ENCODE measurements at regions not wholly inside any gene's neighbourhood (a gene's known extent, or its start where the extent isn't known, plus 50 kb on each side); places are given as distances from the start of the nearest gene placed in this dataset.

DNA sequence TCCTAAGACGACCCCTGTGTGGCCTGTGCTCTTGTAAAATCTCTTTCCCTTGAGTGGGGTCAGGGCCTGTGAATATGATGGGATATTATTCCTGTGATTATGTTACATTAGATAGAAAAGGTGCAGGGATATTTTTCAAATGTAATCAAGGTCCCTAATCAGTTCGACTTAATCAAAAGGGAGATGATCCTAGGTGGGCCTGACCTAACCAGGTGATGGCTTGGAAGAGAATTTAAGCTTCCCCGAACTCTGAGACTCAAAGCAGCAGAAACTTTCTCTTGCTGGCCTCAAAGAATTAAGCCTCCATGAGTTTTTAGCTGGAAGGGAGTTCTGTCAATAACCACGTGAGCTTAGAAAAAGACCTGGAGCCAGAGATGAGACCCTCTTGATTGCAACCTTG, 124.7 kb downstream of the MAF start:
- Histone ChIP-seq H3K4me3 (replicated peaks in 1 of 3; ENCODE audit: insufficient read depth in 1 of 3, low read depth in 2 of 3, low read length in 3 of 3) (no peak overlapping the region), H3K27ac (ENCODE audit: extremely low read length, insufficient read depth, low read length) (no peak overlapping the region), H3K36me3 (replicated peaks in 1 of 2; ENCODE audit: control insufficient read depth in 1 of 2, insufficient read depth in 2 of 2, low read length in 2 of 2) (no peaks in the 10 kb centered on the region), H3K4me1 (ENCODE audit: insufficient read depth, low read length) (no peaks in the 10 kb centered on the region), H2AFZ (ENCODE audit: low read length) (no peak overlapping the region), H4K20me1 (ENCODE audit: insufficient read depth, low read length) (no peaks in the 10 kb centered on the region), H3K9ac (ENCODE audit: insufficient read depth, low read depth, low read length) (no peak overlapping the region), H3K4me2 (ENCODE audit: low read depth, low read length) (no peak overlapping the region), H3K9me3 (ENCODE audit: low read length) (no peaks in the 10 kb centered on the region), H3K79me2 (ENCODE audit: insufficient read depth, low read length) (no peaks in the 10 kb centered on the region), H3K27me3 (ENCODE audit: control insufficient read depth in 1 of 2, insufficient read depth in 2 of 2, low read length in 2 of 2) (no peaks in the 10 kb centered on the region)
- TF ChIP-seq RFXANK (CRISPR knock-in tag; IDR thresholded peaks at IDR 0.05) = no peak
- TF ChIP-seq ZNF431 (CRISPR knock-in tag; IDR thresholded peaks at IDR 0.05; ENCODE audit: borderline replicate concordance, low read depth) = no peak
- no peak for TF ChIP-seq HOMEZ (CRISPR knock-in tag; IDR thresholded peaks at IDR 0.05; ENCODE audit: low read depth)
- no peak for TF ChIP-seq ZBTB4 (CRISPR knock-in tag; IDR thresholded peaks at IDR 0.05; ENCODE audit: borderline replicate concordance)
- intact Hi-C loops (cut with micrococcal nuclease; ENCODE audit: unreplicated experiment) (no loop called here), in situ Hi-C loops (cut with HindIII; ENCODE audit: extremely low pct_ligation_motif_present, low pct_unique_long_range_greater_than_20kb) (no loop called here)
- ATAC-seq = no peak
- WGBS (ENCODE audit: low lambda C conversion rate) = 8% methylated on average over 4 of the region's 4 CpGs
- BruUV-seq (replicated peaks) = no TSS peak
- DNase-seq (ENCODE audit: low spot score) = no peak
- no peak for FAIRE-seq
- ChIA-PET CTCF (ENCODE audit: low intra/inter-chr PET ratio, low total read pairs) (no interaction called here), POLR2A (no interaction called here)

DNA sequence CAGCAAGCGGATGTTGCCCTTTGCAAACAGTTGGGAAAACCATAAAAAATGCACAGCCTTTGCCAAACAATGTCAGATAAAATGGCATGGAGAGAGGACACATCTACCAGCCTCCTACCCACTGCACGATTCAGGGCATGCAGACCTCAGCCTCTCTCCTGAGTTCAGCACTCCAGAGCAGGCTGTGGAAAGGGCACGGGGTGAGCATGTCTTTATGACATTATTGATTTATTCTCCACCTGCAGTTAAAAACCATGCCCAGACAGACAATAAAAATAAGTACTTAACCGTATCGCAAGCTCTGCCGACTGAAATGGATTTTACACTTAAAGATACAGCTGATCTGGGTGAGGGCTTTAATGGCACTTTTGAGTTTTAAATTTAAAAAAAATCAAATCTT, 127.1 kb downstream of the MAF start:
- Histone ChIP-seq H3K27me3 (ENCODE audit: control insufficient read depth in 1 of 2, insufficient read depth in 2 of 2, low read length in 2 of 2) (no peaks in the 10 kb centered on the region), H3K4me2 (ENCODE audit: low read depth, low read length) (no peak overlapping the region), H3K9ac (ENCODE audit: insufficient read depth, low read depth, low read length) (no peak overlapping the region), H3K4me1 (ENCODE audit: insufficient read depth, low read length) (no peaks in the 10 kb centered on the region), H4K20me1 (ENCODE audit: insufficient read depth, low read length) (no peaks in the 10 kb centered on the region), H3K9me3 (ENCODE audit: low read length) (no peaks in the 10 kb centered on the region), H3K4me3 (replicated peaks in 1 of 3; ENCODE audit: insufficient read depth in 1 of 3, low read depth in 2 of 3, low read length in 3 of 3) (no peak overlapping the region), H3K27ac (ENCODE audit: extremely low read length, insufficient read depth, low read length) (no peak overlapping the region), H3K79me2 (ENCODE audit: insufficient read depth, low read length) (no peaks in the 10 kb centered on the region), H2AFZ (ENCODE audit: low read length) (no peak overlapping the region), H3K36me3 (replicated peaks in 1 of 2; ENCODE audit: control insufficient read depth in 1 of 2, insufficient read depth in 2 of 2, low read length in 2 of 2) (no peaks in the 10 kb centered on the region)
- ATAC-seq (no peak), FAIRE-seq (no peak), DNase-seq (ENCODE audit: low spot score) (no peak)
- BruUV-seq (replicated peaks) = no TSS peak
- 11% methylated on average over 6 of the region's 6 CpGs for WGBS (ENCODE audit: low lambda C conversion rate)
- ChIA-PET CTCF (ENCODE audit: low intra/inter-chr PET ratio, low total read pairs) (no interaction called here), POLR2A (no interaction called here)
- intact Hi-C loops (cut with micrococcal nuclease; ENCODE audit: unreplicated experiment) = no loop called here
- in situ Hi-C loops (cut with HindIII; ENCODE audit: extremely low pct_ligation_motif_present, low pct_unique_long_range_greater_than_20kb) = no loop called here
- TF ChIP-seq ZNF484 (CRISPR knock-in tag; IDR thresholded peaks at IDR 0.05; ENCODE audit: borderline replicate concordance, low read depth) = no peak
- TF ChIP-seq ZNF326 (CRISPR knock-in tag; IDR thresholded peaks at IDR 0.05; ENCODE audit: borderline replicate concordance) = no peak
- TF ChIP-seq HOXA9 (CRISPR knock-in tag; IDR thresholded peaks at IDR 0.05; ENCODE audit: borderline replicate concordance) = no peak
- no peak for TF ChIP-seq RBM39 (IDR thresholded peaks at IDR 0.05; ENCODE audit: low read depth, low read length, poor library complexity, severe bottlenecking)
- no peak for TF ChIP-seq ZBTB8A (CRISPR knock-in tag; IDR thresholded peaks at IDR 0.05; ENCODE audit: borderline replicate concordance, low read depth)
- no peak for TF ChIP-seq E2F2 (CRISPR knock-in tag; IDR thresholded peaks at IDR 0.05; ENCODE audit: borderline replicate concordance)
- TF ChIP-seq GABPA (IDR thresholded peaks at IDR 0.05; ENCODE audit: low read depth, low read length) = no peak
- TF ChIP-seq GABPA (CRISPR knock-in tag; IDR thresholded peaks at IDR 0.05; ENCODE audit: low read depth) = no peak
